ENCODE measurements at regions not wholly inside any gene's neighbourhood (a gene's known extent, or its start where the extent isn't known, plus 50 kb on each side); places are given as distances from the start of the nearest gene placed in this dataset.

- TF ChIP-seq CTCF (tag by site-specific recombination; IDR thresholded peaks at IDR 0.05) (no peak), ZBTB17 (tag by site-specific recombination; IDR thresholded peaks at IDR 0.05) (no peak), PRDM1 (tag by site-specific recombination; IDR thresholded peaks at IDR 0.05) (no peak), ZNF266 (tag by site-specific recombination; IDR thresholded peaks at IDR 0.05; ENCODE audit: low read depth) (no peak), ZNF302 (tag by site-specific recombination; IDR thresholded peaks at IDR 0.05; ENCODE audit: low read depth) (no peak), KLF9 (tag by site-specific recombination; IDR thresholded peaks at IDR 0.05; ENCODE audit: low read depth) (no peak), INSM2 (tag by site-specific recombination; IDR thresholded peaks at IDR 0.05) (no peak)
Measured at GRCh38 chr3:22996920-22997571, 206.1 kb upstream of the UBE2E2 start.

Measured in HEK293 (cell line).